Fibroblast of skin of right quadriceps (primary cell): ENCODE measurements at regions not wholly inside any gene's neighbourhood (a gene's known extent, or its start where the extent isn't known, plus 50 kb on each side); places are given as distances from the start of the nearest gene placed in this dataset.
"Not testable (repeated sequence)": the region's sequence is repeated elsewhere in the genome, so short reads cannot be mapped to it uniquely, and the experiment has no call there.

Source experiments
- DNase-seq: peaks from one replicate; pipeline ENCODE4 v3.0.0-alpha.2; 2013

GRCh38 chr4:148630051-148630450, 187.8 kb upstream of the NR3C2 start:
- DNase-seq, result no peak

GRCh38 chr4:148618856-148619255, 176.6 kb upstream of the NR3C2 start:
- no peak for DNase-seq

- DNase-seq, result no peak
Measured at GRCh38 chr4:148608968-148609367, 166.8 kb upstream of the NR3C2 start.

- not testable (repeated sequence) for DNase-seq
Measured at GRCh38 chr4:148598418-148599207, 156.4 kb upstream of the NR3C2 start.

GRCh38 chr4:148589182-148589581, 147.0 kb upstream of the NR3C2 start:
- DNase-seq, result no peak

DNA sequence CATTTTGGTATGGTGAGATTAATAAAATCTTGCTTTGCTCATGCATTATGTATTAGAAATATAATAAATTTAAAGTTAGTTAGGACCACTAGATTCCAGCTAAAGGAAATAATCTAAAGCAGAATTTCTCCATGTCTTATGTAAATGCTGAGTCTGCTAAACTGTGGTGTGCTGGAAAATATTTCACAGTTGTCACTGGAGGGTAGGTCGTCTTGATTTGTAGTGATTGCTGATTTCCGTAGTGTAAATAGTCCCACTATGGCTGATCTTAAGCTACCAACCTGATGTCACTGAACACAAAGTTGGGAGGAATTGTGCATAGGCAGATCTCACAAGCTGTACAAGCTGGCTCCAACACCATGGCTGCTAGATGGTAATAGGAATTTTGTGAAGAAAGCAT, 133.4 kb upstream of the NR3C2 start:
- DNase-seq, result no peak

GRCh38 chr4:148574911-148575310, 132.7 kb upstream of the NR3C2 start:
- no peak for DNase-seq

GRCh38 chr4:148574502-148574901, 132.3 kb upstream of the NR3C2 start:
- DNase-seq, result peak; percentile 53

- no peak for DNase-seq
Measured at GRCh38 chr4:148574066-148574465, 131.9 kb upstream of the NR3C2 start.

DNA sequence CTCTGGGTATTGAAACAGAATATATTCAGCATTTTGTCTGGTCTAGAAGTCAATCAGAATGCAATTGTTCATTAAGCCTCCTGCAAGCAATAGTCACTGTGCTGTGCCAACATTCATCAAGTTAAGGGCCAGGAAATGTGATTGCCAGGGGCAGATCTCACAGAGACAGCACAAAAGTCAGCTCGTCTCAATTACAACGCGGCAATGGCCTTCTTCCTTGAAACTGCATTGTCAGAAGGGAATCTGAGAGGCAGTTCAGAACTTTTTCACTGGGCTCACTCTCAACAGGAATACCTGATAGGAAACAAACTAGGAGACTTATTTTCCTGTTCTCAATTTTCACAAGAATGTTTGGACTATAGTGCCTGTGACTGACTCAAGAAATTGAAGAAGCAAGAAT, 131.1 kb upstream of the NR3C2 start:
- DNase-seq, result no peak

DNA sequence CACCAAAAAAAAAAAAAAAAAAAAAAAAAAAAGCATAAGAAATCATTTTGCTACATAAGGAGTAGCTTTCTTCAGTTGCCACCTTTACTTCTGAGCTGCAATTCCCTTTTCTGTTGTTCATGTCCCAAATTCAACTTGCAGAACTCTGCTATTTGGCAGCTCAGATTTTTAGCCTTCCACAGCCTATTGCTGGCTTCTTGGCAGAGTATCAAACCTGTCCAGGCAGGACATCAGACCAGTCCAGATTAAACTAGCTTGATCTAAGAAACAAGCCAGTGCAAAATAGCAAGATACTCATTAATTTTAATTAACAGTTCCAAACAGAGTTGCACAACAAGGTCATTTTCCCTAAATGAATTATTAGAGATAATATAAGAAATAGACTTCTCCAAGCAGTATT, 123.6 kb upstream of the NR3C2 start:
- no peak for DNase-seq

- no peak for DNase-seq
Measured at GRCh38 chr4:148563684-148564083, 121.5 kb upstream of the NR3C2 start.

- DNase-seq, result no peak
Measured at GRCh38 chr4:148561467-148561866, 119.3 kb upstream of the NR3C2 start.

- no peak for DNase-seq
Measured at GRCh38 chr4:148557793-148558192, 115.6 kb upstream of the NR3C2 start.

DNA sequence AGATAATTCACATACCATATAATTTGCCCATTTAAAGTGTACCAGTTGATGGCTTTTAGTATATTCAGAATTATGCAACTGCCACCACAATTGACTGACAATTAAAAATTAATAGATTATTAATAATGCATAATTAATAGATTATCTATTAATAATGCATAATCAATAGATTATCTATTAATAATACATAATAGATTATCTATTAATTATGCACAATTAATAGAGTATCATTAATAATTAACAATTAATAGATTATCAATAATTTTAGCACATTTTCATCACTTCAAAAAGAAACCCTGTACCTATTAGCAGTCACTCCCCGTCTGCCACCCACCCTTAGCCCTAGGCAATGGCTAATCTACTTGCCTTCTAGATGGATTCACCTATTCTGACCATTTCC, 108.6 kb upstream of the NR3C2 start:
- DNase-seq, result no peak

DNA sequence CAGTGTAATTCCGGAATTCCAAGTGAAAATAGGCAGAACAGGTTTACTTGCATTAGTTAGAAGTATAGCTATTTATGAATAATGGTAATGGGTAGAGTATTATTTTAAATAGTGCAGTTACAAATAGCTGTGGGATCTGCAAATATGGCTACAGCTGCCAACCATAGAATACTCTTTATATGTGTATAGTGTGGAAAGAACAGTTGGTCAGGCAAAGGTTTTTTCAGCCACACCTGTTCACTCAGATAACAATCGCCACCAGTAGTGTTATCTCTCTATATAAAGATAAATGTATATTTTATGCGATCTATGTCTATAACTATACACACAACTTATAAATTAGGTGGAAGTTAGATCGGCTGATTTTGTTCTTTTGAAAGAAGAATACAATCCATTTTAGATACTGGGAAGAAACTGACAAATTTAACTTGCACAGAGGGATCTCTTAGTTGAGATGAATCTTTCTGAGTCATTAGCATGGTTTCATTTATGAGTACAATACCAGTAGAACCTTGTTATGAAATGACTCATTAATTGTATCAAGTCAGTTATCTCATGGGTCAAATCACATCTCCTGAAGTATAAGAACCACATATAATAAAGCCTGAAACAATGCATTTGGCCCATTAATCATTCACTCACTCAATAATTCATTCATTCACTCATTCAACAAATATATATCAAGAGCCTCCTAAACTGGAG, 100.9 kb upstream of the NR3C2 start:
- no peak for DNase-seq

- DNase-seq, result no peak
Measured at GRCh38 chr4:148540622-148541326, 98.6 kb upstream of the NR3C2 start.

DNA sequence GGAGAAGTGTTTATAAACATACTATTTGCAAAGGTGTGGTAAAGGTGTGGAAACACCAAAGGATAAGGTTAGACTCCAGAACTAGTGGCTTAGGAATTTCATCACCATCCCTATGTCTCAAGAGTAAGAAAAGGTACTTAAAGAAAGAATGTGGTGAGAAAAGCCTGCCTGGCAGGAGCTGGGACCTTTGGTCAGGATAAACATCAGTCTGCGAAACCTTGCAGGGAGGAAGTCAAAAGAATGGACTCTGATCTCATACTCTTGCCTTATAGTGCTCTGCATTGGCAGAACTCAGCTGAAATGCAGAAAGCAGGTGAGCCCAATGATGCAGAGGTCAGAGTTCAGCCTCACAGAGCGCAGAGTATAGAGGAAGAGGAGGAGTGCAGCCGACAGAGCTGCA, 97.2 kb upstream of the NR3C2 start:
- no peak for DNase-seq

- DNase-seq, result not testable (repeated sequence)
Measured at GRCh38 chr4:148533851-148534250, 91.6 kb upstream of the NR3C2 start.

- DNase-seq, result no peak
Measured at GRCh38 chr4:148530114-148530513, 87.9 kb upstream of the NR3C2 start.

DNA sequence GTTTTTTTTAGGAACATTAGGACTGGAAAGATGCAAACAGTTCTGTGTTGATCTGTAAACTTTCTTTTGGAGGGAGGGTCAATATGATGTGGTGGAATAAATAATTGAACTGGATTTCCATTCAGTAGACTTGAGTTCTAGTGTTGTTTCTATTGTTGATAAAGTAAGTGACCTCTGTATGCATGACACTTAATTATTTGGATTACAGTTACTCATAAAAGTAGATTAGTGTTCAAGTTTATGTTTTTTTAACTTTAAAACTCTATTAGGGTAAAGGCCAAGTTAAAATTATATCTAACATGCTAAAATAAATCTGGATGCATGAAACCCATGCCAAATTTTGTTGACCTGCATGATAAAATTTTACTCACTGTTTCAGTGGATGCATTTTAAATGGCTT, 85.4 kb upstream of the NR3C2 start:
- no peak for DNase-seq

DNA sequence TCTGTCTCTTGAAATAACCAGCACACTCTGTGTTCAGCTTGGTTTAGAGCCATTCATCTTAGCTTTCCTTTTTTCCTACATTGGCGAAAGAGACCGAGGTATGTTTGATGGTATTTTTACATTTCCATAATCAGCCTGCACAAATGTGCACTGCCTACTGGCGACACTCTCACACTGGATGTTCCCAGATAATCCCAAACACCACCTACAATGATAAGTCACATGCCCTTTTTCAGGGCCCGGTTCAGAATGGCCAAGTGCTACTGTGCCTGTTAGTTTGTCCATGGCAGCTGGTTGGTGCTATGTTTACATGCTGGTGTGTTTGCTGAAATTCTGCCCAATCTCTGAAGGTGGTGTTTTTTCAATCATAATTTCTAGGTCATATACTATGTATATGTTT, 80.8 kb upstream of the NR3C2 start:
- DNase-seq, result no peak

DNA sequence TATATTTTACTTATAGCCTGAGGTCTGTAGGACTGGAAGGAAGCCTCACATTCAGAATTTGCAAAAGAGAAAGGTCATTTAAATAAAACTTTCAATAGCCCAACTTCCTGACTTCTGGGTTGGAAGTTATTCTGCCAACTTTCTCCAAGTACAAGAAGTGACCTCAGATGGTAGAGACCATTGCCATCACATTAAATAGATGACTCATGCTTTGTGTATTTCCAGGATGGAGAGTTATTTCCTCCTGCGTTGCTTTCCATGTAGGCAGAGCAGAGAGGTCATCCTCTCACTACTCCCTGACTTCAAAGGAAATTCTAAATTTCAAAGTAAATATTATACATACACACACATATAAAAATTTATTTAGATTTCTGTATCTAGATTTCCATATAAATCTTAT, 73.0 kb upstream of the NR3C2 start:
- DNase-seq, result peak; percentile 13

DNA sequence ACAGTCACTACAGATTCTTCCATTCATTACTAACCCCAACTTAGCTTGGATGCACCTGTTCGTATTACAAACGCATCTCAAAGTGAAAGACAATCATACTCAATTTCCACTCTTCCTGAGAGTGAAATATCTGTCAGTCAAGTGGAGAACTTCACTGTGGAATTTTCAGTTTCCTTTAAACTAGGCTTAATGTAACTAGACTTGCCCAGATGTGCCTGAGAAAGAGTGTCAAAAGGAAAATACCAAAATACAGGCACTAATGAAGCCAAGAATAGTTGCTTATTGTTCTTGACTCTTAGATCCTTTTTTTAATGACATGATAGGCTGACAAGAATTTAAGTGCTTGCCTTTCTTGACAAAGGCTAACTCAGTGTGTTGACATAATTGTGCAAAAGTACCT, 72.4 kb upstream of the NR3C2 start:
- DNase-seq, result no peak
